Heart left ventricle (tissue), 16 donors: ENCODE measurements at regions not wholly inside any gene's neighbourhood (a gene's known extent, or its start where the extent isn't known, plus 50 kb on each side); places are given as distances from the start of the nearest gene placed in this dataset.
A peak's percentile ranks its signal among the peaks of the same experiment; 100 is the strongest.

ENCODE experiments used
- ATAC-seq, 4 donors: fragments of 200-7000 bp; cut with Tn5 transposase; one replicate each; pipeline ENCODE4 v1.9.1; 2020 to 2022; ENCODE audit warnings: moderate library complexity in 4 of 4, mild to moderate bottlenecking in 3 of 4, moderate number of reproducible peaks in 1 of 4
- DNase-seq, 5 donors: peaks; one replicate each; pipeline ENCODE4 v3.0.0-alpha.2; 2020
- H3K27ac ChIP-seq, 12 donors: fragments of 200-600 bp; sonication (generic) in 4 of 12; one replicate each; pipeline versions ENCODE4 v1.5.0 to v1.8.0; 2016 to 2022; ENCODE audit warnings: mild to moderate bottlenecking in 2 of 12
- H3K27me3 ChIP-seq, 9 donors: fragments of 200-600 bp; sonication (generic) in 2 of 9; one replicate each; pipeline versions ENCODE4 v1.5.1 to v1.8.0; 2016 to 2022; ENCODE audit warnings: mild to moderate bottlenecking in 3 of 9
- H3K36me3 ChIP-seq, 9 donors: fragments of 200-600 bp; sonication (generic) in 2 of 9; one replicate each; pipeline versions ENCODE4 v1.5.0 to v1.8.0; 2018 to 2022; ENCODE audit warnings: mild to moderate bottlenecking in 2 of 9
- H3K4me1 ChIP-seq, 12 donors: fragments of 200-600 bp; sonication (generic) in 4 of 12; one replicate each; pipeline versions ENCODE4 v1.5.0 to v1.8.0; 2016 to 2022; ENCODE audit warnings: mild to moderate bottlenecking in 3 of 12
- H3K4me3 ChIP-seq, 12 donors: fragments of 200-600 bp; sonication (generic) in 4 of 12; one replicate each; pipeline versions ENCODE4 v1.5.0 to v1.8.0; 2017 to 2022; ENCODE audit warnings: mild to moderate bottlenecking in 9 of 12, moderate library complexity in 4 of 12
- H3K9me3 ChIP-seq, 12 donors: fragments of 200-600 bp; sonication (generic) in 4 of 12; one replicate each; pipeline versions ENCODE4 v1.5.0 to v1.8.0; 2016 to 2022; ENCODE audit warnings: mild to moderate bottlenecking in 1 of 12
- POLR2A ChIP-seq, 2 donors: fragments of 450-650 bp; IDR thresholded peaks; one replicate each; pipeline ENCODE4 v1.6.1; 2017; ENCODE audit warnings: antibody characterized with exemption in 2 of 2, mild to moderate bottlenecking in 2 of 2, moderate library complexity in 2 of 2
- WGBS, 4 donors: extraction: QIAGEN DNeasy Blood & Tissue Kit in 2 of 4; methylation state at CpG; one replicate each; pipeline versions ENCODE4 v1.1.5 to v1.1.7; 2013 to 2018; 5-methylcytosine and 5-hydroxymethylcytosine counted together
- intact Hi-C, 10 donors: fragments of 100-400 bp; cut with DNase I; formaldehyde crosslinking; loops; one replicate each; pipeline versions ENCODE4 v1.11.1 to v1.14.2; 2022
- TF ChIP-seq, protein P1 (sequence below), 12 donors: fragments of 200-600 bp; sonication (generic) in 4 of 12; IDR thresholded peaks; one replicate each; pipeline versions ENCODE4 v1.5.0 to v1.8.0; 2018 to 2022; ENCODE audit warnings: antibody characterized with exemption in 12 of 12, mild to moderate bottlenecking in 5 of 12
- donor health status: ischemic (EF 13 %, LVEDD 7.1; RV severe dilation, severe dysfunction).
- donor health status: healthy with polysubstance abuse.
- donor health status: DM: no; HTN: yes; CAD: no.
- donor health status: DM: no; HTN: no; CAD: no.
- donor health status: ischemic (EF 25% LVEDD 6.9; RV normal size, moderate dysfunction).
- donor health status: ischemic (EF 25% LVEDD 5.7; RV mildly dilated, moderate dysfunction).
- donor health status: healthy.
- donor health status: DM: yes; HTN: yes; CAD: no.
- donor health status: ischemic (EF 35%, LVEDD 5.7; RV mildly dilated, moderate dysfunction).
- donor health status: nonischemic (EF 11% LVEDD 7.7; RV severe dilation, severe dysfunction).
- donor health status: DM: yes; HTN: yes; CAD: no.
- donor health status: PGD.
- donor health status: ischemic (EF 29% LVEDD 5.4; RV normal size, mild dysfunction).
- donor health status: nonischemic (EF 23%, LVEDD 6.1; RV moderate dilation, normal function).

DNA sequence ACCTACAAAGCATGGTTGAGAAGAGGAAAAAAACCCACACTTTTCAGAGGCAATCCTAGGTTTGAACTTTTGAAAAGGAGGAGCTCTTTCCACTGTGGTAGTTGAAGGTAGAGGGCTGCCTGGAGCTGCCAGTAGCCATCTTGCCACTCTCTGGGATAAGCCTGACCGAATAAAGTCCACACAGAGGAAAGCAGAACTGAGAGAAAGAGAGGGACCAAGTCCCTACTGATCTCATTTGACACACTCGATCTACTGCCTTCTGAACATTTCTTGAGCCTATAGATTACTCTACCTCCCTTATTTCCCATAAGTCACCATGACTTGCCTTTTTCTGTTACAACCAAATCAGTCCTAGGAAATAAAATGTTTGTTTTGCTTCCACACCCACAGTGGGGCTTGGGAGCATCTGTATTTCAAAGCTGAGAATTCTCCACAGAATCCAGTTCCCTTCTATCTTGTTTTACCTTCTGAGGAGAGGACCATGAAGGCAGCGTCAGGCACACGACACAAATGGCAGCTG, 147.0 kb upstream of the PTPRK start:
- Histone ChIP-seq H3K4me1 (peaks cover 0 to 5% (median 0%) of the 10 kb centered on the region in 12 donors), H3K4me3 (no peak overlapping the region), H3K36me3 (no peaks in the 10 kb centered on the region), H3K9me3 (no peaks in the 10 kb centered on the region), H3K27me3 (no peaks in the 10 kb centered on the region), H3K27ac (no peak overlapping the region)
- DNase-seq: no peak
- WGBS, 4 donors: 73 to 83% (median 80%) methylated on average over 4 of the region's 4 CpGs
- intact Hi-C loops: no loop called here
- ATAC-seq: no peak
- no peak for TF ChIP-seq POLR2A (IDR thresholded peaks at IDR 0.05)
- TF ChIP-seq, protein P1, sequence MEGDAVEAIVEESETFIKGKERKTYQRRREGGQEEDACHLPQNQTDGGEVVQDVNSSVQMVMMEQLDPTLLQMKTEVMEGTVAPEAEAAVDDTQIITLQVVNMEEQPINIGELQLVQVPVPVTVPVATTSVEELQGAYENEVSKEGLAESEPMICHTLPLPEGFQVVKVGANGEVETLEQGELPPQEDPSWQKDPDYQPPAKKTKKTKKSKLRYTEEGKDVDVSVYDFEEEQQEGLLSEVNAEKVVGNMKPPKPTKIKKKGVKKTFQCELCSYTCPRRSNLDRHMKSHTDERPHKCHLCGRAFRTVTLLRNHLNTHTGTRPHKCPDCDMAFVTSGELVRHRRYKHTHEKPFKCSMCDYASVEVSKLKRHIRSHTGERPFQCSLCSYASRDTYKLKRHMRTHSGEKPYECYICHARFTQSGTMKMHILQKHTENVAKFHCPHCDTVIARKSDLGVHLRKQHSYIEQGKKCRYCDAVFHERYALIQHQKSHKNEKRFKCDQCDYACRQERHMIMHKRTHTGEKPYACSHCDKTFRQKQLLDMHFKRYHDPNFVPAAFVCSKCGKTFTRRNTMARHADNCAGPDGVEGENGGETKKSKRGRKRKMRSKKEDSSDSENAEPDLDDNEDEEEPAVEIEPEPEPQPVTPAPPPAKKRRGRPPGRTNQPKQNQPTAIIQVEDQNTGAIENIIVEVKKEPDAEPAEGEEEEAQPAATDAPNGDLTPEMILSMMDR (IDR thresholded peaks at IDR 0.05): no peak

DNA sequence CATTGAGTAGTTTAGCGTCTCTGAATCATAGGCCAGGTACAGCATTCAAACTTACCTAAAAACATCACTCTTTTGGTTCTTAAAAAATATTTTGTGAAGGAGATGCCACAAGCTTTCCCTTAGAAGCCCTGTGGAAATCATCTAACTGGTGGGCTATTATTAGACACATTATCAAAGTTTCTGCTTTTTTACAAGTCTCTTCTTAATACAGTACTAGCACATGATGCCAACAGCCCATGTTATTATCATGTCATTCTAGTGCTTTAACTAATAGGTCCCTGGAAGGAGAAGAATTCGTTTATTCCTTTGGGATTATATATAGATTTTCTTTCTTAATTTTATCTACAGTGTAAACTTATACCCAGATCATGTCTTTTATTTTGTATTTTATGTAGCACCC, 146.0 kb upstream of the PTPRK start:
- peak overlapping the region in 2 of 12 donors; percentile 2 to 39 for H3K27ac ChIP-seq
- no peak overlapping the region for H3K4me3 ChIP-seq
- TF ChIP-seq, protein P1 (IDR thresholded peaks at IDR 0.05): no peak
- WGBS, 4 donors: 36 to 40% (median 37%) methylated on average over 2 of the region's 2 CpGs
- peaks cover 0 to 5% (median 0%) of the 10 kb centered on the region in 12 donors for H3K4me1 ChIP-seq
- H3K36me3 ChIP-seq: no peaks in the 10 kb centered on the region
- ATAC-seq (peak in 3 of 4 donors; percentile 42 to 68 (median 62)), DNase-seq (no peak)
- intact Hi-C loops: no loop called here
- no peaks in the 10 kb centered on the region for H3K9me3 ChIP-seq
- H3K27me3 ChIP-seq: no peaks in the 10 kb centered on the region

DNA sequence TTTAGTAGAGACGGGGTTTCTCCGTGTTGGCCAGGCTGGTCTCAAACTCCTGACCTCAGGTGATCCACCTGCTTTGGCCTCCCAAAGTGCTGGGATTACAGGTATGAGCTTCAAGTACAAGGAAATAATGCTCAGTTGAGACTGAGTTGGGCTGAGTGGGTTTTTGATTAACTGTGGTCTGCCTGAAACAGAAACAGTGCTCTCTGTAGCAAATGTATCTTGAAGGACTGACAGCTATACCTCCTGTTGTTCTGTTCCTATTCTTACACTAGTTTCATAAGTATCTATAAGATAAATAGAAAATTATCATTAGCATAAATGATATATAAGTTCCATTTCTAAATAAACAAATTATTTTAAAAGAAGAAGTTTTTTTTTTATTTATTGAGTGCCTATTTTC, 142.8 kb upstream of the PTPRK start:
- Histone ChIP-seq H3K4me3 (no peak overlapping the region), H3K4me1 (peaks cover 0 to 20% (median 0%) of the 10 kb centered on the region in 12 donors), H3K27ac (no peak overlapping the region), H3K9me3 (no peaks in the 10 kb centered on the region), H3K36me3 (no peaks in the 10 kb centered on the region), H3K27me3 (no peaks in the 10 kb centered on the region)
- intact Hi-C loops: no loop called here
- 77 to 91% (median 84%) methylated on average over 2 of the region's 2 CpGs for WGBS, 4 donors
- DNase-seq: no peak
- no peak for ATAC-seq
- no peak for TF ChIP-seq POLR2A (IDR thresholded peaks at IDR 0.05)
- TF ChIP-seq, protein P1 (IDR thresholded peaks at IDR 0.05): no peak

DNA sequence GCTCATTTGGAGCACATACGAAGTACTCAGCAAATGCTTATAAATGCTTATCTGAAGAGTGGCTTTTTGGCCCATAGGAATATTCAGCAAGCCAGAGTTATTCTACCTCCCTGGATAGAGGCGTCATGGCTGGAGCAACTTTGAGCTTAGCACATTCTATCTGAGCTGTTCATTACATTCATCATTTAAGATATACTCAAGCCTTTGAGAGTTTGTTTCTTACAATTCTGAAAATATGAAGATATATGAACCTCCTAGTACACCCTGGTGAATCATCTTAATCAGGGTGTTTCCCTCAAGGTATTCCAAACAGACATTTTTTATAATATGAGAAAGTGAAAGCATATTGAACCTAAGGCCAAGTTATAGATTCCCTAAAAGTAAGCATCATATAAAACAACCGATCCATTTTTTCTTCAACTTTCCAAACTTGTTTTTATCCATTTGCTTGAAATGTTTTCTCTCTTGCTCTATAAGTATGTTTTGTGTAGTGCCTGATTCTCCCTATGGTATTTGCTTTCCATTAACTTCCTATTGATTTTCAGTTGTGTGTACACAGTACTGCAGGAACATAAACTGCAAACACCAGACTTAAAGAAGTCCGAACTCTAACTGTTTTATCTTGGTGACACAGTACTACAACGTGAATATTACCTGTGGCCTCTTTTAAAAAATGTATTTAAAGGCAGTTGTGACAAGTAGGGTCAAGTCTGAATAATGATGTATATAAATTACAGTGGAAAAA, 139.7 kb upstream of the PTPRK start:
- no peaks in the 10 kb centered on the region for H3K36me3 ChIP-seq
- TF ChIP-seq, protein P1 (IDR thresholded peaks at IDR 0.05): no peak
- no peak for TF ChIP-seq POLR2A (IDR thresholded peaks at IDR 0.05)
- ATAC-seq (peak in 2 of 4 donors; percentile 49 to 53), DNase-seq (no peak)
- intact Hi-C loops: no loop called here
- H3K4me1 ChIP-seq: peaks cover 0 to 15% (median 0%) of the 10 kb centered on the region in 12 donors
- H3K27me3 ChIP-seq: no peaks in the 10 kb centered on the region
- 57 to 62% (median 61%) methylated on average over 5 of the region's 5 CpGs for WGBS, 4 donors
- H3K9me3 ChIP-seq: no peaks in the 10 kb centered on the region
- H3K27ac ChIP-seq: peak overlapping the region in 4 of 12 donors; percentile 15 to 33 (median 30)
- H3K4me3 ChIP-seq: peak overlapping the region in 1 of 12 donors; percentile 13
